ENCODE measurements at regions not wholly inside any gene's neighbourhood (a gene's known extent, or its start where the extent isn't known, plus 50 kb on each side); places are given as distances from the start of the nearest gene placed in this dataset.

DNA sequence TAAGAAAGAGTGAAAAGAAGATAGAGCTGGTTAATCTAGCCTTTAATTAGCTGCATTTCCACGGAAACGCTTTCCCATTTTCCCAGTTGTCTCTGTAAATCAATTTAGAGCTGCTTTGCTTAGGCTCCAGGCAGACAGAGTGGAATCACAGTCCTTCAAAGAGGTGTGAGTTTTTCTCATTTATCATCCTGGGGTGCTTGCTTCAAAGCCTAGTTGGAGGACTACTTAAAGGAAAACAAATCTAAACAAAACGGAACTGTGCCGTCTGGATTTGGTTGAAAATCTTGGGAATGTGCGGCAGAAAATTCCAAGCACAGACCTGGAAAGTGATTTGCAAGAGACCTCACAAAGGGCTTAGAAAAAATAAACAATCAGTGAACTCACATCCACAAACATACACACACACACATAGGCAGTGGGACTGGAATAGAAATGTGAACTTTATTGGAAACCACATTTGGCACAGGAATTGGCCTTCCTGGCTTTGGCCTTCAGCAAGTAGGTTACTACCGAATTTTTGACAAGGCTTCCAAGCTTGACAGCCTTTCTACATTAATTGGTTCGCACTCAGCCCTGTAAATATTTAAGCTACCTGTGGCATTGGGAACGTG lies 235.2 kb upstream of the SLC24A2 start:
- DNase-seq (ENCODE audit: low read depth) = no peak
- TF ChIP-seq, protein P1, sequence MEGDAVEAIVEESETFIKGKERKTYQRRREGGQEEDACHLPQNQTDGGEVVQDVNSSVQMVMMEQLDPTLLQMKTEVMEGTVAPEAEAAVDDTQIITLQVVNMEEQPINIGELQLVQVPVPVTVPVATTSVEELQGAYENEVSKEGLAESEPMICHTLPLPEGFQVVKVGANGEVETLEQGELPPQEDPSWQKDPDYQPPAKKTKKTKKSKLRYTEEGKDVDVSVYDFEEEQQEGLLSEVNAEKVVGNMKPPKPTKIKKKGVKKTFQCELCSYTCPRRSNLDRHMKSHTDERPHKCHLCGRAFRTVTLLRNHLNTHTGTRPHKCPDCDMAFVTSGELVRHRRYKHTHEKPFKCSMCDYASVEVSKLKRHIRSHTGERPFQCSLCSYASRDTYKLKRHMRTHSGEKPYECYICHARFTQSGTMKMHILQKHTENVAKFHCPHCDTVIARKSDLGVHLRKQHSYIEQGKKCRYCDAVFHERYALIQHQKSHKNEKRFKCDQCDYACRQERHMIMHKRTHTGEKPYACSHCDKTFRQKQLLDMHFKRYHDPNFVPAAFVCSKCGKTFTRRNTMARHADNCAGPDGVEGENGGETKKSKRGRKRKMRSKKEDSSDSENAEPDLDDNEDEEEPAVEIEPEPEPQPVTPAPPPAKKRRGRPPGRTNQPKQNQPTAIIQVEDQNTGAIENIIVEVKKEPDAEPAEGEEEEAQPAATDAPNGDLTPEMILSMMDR (conservative IDR thresholded peaks at IDR 0.05; ENCODE audit: low read depth, low read length) = no peak
- no peak overlapping the region for H3K4me3 ChIP-seq (ENCODE audit: low read depth, low read length)

DNA sequence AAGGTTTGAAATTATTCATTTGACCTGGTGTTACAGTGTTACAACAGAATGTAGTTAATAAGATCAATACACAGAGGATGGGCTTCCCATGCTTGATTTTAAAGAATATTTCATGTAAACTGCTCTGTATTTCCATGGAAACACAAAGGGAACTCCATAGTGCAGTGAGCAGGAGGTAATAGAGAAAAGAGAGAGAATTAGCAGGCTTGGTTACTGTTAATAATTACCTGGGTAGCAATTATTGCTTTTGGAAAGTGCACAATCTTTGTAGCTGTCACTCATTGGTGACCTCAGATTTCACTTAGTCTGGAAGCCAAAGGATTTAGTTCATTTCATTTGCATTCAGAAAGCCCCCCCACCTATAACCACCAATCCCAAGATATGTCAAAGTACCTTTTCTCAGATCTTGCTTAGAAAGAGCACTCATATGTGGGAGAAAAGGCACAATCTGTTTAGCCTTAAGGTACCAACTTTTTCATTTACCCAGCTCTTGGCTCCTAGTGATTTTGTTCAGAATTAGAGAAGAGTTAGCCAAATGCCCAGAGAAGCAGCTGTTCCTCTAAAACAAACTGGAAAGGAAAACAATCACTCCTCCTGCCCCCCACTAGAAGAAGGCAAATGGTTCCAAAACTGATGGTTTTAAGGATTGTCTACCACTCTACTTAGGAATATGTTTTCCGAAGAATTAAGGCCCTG lies 234.5 kb upstream of the SLC24A2 start:
- no peak for DNase-seq (ENCODE audit: low read depth)
- TF ChIP-seq, protein P1 (conservative IDR thresholded peaks at IDR 0.05; ENCODE audit: low read depth, low read length) = no peak
- H3K4me3 ChIP-seq (ENCODE audit: low read depth, low read length) = no peak overlapping the region

DNA sequence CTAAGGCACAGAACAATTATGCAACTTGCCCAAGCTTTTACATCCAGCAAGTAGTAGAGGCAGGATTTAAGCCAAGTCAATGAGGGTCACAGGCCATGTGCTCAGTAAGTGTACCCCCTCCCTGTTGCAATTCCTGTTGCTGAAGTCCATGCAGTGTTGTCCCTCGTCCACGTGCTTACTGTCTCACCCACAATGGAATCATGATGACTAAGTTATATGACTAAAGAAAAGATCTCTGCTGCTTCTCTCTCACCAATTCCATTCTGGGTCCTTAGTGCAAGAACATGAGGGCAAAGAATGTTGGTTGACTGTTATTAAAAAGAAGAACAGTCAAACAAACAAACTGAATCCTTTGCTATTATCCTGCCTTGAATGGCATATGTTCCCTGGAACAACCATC lies 233.6 kb upstream of the SLC24A2 start:
- no peak overlapping the region for H3K4me3 ChIP-seq (ENCODE audit: low read depth, low read length)
- TF ChIP-seq, protein P1 (conservative IDR thresholded peaks at IDR 0.05; ENCODE audit: low read depth, low read length) = no peak
- no peak for DNase-seq (ENCODE audit: low read depth)

DNA sequence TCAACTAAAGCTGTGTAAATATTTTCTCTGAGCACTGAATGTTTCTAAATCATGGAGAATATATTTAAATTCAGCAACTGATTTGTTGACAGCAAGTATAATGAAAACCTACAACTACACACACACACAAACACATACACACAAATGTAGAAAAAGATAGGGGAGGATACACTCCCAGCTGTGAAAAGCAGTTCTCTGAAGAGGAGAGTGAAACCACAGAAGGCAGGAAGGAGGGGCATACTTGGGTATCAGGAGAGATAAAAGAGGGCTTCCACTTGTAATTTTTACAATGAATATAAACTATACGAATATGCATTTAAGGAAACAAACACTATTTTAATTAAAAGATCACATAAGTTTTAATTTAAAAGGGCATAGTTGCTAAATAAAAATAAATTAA lies 227.8 kb upstream of the SLC24A2 start:
- TF ChIP-seq, protein P1 (conservative IDR thresholded peaks at IDR 0.05; ENCODE audit: low read depth, low read length) = no peak
- no peak overlapping the region for H3K4me3 ChIP-seq (ENCODE audit: low read depth, low read length)
- no peak for DNase-seq (ENCODE audit: low read depth)

DNA sequence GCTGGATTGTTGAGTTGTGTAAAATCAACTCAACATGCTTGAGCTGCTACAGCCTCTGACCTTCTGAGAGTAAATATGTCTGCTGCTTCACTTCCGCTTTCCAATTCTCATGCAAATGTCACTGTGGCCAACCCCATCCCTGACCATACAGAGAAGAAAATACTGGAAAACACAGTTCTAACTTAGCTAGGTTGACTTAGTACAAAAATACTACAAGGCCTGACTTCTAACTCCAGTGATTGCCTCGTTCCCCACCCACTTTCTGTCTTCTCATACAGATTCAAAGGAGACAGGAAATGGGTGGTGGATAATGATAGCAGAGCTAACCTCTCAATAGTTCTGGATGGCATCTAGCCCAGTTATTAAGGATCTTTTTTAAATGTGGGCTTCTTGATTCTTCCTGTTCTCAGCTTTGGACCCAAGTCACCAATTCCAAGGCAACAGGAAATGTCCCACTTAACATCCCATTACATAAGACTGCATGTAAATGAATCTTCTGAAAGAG lies 226.6 kb upstream of the SLC24A2 start:
- TF ChIP-seq, protein P1 (conservative IDR thresholded peaks at IDR 0.05; ENCODE audit: low read depth, low read length) = no peak
- no peak for DNase-seq (ENCODE audit: low read depth)
- no peak overlapping the region for H3K4me3 ChIP-seq (ENCODE audit: low read depth, low read length)

DNA sequence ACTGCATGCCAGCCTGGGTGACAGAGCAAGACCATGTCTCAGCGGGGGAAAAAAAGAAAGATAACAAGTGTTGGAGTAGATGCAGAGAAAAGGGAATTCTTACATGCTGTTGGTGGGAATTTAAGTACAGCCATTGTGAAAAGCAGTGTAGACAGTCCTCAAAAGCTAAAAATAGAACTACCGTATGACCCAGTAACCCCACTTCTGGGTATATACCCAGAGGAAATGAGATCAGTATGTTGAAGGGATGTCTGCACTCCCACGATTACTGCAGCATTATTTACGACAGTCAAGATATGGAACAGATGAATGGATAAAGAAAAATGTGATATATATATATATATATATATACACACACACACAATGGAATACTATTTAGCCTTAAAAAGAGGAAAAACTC lies 225.3 kb upstream of the SLC24A2 start:
- TF ChIP-seq, protein P1 (conservative IDR thresholded peaks at IDR 0.05; ENCODE audit: low read depth, low read length) = no peak
- no peak overlapping the region for H3K4me3 ChIP-seq (ENCODE audit: low read depth, low read length)
- no peak for DNase-seq (ENCODE audit: low read depth)

DNA sequence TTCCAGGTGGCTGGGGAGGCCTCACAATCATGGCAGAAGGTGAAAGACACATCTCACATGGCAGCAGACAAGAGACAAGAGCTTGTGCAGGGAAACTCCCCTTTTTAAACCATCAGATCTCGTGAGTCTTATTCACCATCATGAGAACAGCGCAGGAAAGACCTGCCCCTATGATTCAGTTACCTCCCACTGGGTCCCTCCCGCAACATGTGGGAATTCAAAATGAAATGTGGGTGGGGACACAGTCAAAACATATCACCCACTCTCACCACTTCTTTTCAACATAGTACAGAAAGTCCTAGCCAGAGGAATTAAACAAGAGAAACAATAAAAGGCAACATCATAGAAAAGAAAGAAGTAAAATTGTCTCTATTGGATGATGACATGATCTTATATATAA lies 223.4 kb upstream of the SLC24A2 start:
- TF ChIP-seq, protein P1 (conservative IDR thresholded peaks at IDR 0.05; ENCODE audit: low read depth, low read length) = no peak
- H3K4me3 ChIP-seq (ENCODE audit: low read depth, low read length) = no peak overlapping the region
- no peak for DNase-seq (ENCODE audit: low read depth)
